ENCODE measurements at regions not wholly inside any gene's neighbourhood (a gene's known extent, or its start where the extent isn't known, plus 50 kb on each side); places are given as distances from the start of the nearest gene placed in this dataset.

DNA sequence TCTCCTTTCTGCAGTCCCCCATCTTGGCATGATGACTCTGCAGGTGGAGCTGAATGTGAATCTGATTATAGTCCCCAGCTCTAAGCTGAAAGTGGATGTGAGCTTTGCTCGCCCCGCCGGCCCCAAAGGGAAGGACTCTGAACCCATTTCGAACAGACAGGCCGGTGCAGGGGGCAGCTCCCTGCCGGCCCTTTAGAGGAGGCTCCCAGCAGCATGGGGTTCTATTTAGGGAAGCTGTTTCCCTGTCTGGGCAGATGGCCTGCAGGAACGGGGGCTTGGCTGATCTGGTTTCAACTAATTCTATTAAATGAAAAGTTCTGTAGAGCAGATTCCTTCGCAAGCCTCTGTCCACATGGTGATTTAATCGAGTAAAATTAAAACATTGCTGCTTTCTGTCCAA, 104.8 kb upstream of the MSX1 start:
- DNase-seq (ENCODE audit: low read depth, low spot score) = no peak
- in situ Hi-C loops (cut with HindIII; ENCODE audit: low pct_unique_long_range_greater_than_20kb, low sequenced_read_pairs) = no loop called here

DNA sequence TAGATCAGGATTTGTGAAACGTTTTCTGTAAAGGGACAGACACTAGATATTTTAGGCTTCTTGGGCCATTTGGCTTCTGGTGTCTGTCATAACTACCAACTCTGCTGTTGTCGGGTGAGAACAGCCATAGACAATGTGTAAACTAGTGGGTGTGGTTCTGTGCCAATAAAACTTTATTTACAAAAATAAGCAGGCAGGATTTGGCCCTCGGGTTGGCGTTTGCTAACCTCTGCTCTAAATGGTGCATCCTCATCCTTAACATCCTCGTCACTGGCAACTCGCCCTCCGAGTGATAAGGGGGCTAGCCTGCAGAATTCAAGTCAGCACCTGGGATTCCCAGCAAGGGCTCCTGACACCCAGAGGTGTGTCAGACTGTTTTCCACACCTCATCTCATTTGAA, 105.8 kb upstream of the MSX1 start:
- in situ Hi-C loops (cut with HindIII; ENCODE audit: low pct_unique_long_range_greater_than_20kb, low sequenced_read_pairs) = no loop called here
- no peak for DNase-seq (ENCODE audit: low read depth, low spot score)

DNA sequence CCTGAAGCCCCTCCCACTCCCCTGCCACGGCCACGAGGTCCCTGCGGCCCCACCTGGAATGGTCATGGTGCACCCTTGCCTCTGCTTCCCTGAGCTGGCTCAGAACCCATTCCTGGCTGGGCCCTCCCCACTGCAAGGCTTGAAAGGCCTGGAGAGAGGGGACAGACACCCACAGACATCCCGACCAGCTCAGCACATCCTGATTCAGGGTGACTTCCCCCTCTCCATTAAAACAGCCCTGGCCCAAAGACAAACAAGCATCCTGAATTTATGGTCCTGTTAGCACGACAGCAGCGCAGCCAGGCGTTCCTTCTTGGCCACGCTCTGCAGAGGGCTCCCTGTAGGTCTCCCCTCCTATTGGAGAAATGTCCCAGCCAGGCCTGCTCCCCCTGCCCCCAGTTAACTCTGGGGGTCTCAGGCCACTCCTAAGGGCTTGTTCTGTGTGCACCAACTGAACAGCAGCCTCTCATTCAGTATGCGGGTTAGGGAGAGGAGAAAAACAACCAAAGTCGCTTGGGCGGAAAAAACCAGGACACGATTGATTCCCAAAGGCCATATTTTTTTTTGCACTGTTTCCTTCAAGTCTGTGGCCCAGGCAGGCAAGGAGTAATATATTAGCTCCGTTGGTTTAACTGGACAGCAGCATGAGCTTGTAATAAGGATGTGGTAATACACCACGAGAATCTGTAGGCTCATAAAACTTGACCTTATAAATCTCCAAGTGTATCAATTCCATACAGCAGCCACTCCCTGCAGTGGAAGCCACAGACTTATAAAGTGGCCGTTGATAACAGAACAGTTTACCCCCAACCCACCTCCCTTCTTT, 106.7 kb upstream of the MSX1 start:
- in situ Hi-C loops (cut with HindIII; ENCODE audit: low pct_unique_long_range_greater_than_20kb, low sequenced_read_pairs) = no loop called here
- DNase-seq (ENCODE audit: low read depth, low spot score) = no peak

DNA sequence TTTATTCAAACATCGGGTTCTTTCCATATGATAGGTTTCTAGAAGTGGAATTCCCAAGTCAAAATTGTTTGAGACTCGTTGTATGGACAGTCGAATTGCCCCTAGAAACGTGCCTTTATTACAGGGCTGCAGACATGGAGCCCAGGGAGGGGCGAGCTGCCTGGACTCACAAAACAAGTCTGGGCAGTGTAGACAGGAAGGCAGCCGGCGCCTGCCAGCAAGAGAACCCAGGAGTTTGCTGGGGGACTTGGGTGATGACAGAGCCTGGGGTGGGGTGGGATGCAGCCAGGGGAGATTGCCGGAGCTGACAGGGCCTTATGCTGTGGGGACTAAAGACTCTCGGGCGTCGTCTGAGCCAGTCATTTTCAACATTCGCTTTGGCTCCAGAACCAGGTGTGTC, 107.4 kb upstream of the MSX1 start:
- DNase-seq (ENCODE audit: low read depth, low spot score) = no peak
- in situ Hi-C loops (cut with HindIII; ENCODE audit: low pct_unique_long_range_greater_than_20kb, low sequenced_read_pairs) = no loop called here

DNA sequence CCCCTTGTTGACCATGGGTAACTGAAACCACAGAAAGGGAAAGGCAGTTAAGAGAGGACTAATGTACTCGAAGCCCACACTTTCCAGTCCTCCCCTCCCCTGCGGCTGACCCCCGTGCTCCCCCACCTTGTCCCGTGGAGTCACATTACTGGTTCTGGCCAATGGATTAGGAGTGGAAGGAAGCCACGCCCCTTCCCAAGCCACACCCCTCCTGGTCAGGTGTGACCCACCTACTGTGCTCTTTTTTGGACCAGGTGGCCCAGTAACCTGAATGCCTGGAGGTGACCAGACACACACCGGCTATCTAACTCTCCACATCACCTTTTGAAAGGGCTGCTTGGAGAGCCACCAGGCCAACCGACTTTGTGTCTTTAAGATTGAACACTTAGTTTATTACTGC, 109.3 kb upstream of the MSX1 start:
- in situ Hi-C loops (cut with HindIII; ENCODE audit: low pct_unique_long_range_greater_than_20kb, low sequenced_read_pairs) = no loop called here
- DNase-seq (ENCODE audit: low read depth, low spot score) = no peak

DNA sequence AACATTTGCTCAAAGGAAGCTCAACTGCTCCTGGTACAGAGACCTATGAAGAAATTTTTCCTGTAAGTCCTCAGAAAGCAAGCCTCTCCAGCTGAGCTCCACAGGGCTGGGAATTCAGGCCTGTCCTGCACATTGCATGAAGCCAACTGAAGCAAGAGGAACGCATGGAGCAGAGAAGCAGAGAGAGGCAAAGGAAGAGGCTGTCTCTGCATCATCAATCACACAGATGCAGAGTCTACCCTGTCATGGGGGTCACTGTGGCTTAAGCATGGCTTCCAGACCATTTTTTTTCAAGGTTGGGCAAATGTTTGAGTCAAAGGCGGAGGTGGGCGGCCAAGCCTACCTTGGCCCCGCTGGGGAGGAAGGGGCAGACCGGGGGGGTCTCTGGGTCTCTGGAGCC, 110.3 kb upstream of the MSX1 start:
- DNase-seq (ENCODE audit: low read depth, low spot score) = no peak
- in situ Hi-C loops (cut with HindIII; ENCODE audit: low pct_unique_long_range_greater_than_20kb, low sequenced_read_pairs) = no loop called here

DNA sequence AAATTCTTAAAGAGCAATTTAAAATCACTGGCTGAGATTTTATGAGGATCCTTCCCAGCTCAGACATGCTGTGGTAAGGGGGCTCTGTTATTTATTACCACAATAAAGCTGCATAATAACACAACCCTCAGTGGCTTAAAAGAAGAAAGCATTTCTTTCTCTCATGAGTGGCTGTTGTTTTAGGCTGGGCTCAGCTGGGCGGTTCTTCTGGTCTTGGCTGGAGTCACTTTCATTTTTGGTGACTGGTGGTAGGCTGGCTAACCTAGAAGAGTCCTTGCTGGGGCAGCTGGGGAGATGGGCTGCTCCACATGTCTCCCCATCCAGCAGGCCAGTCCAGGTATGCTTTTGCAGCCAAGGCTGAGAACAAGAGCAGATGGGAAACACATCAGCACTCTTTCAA, 113.0 kb upstream of the MSX1 start:
- no peak for DNase-seq (ENCODE audit: low read depth, low spot score)
- in situ Hi-C loops (cut with HindIII; ENCODE audit: low pct_unique_long_range_greater_than_20kb, low sequenced_read_pairs) = no loop called here

DNA sequence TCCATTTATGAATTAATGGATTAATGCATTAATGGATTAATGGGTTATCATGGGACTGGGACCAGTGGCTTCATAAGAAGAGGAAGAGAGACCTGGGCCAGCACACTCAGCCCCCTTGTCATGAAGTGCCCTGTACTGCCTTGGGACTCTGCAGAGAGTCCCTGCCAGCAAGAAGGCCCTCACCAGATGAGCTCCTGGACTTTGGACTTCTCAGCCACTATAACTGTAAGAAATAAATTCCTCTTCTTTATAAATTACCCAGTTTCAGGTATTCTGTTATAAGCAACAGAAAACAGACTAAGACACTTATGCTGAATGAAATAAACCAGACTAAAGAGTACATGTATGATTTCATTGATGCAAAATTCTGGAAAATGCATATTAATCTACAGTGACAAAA, 119.4 kb upstream of the MSX1 start:
- DNase-seq (ENCODE audit: low read depth, low spot score) = no peak
- in situ Hi-C loops (cut with HindIII; ENCODE audit: low pct_unique_long_range_greater_than_20kb, low sequenced_read_pairs) = no loop called here

DNA sequence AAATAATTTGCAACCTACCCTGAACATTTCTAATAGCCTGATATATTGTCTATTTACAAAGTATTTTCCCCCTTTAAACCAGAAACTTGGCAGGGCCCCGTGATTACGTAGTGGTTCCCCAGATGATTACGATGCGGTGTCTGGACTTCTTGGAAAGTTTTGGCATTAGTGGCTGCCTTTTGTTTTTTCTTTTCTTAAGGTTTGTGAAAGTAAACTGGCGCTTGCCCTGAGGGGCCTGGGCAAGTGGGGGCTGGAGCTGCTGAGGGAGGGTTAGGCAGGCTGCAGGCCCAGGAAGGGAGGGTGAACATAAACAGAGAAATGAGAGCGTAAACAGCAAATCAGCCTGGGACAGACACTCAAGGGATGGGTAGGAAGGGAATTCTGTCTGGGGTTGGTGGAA, 123.6 kb upstream of the MSX1 start:
- in situ Hi-C loops (cut with HindIII; ENCODE audit: low pct_unique_long_range_greater_than_20kb, low sequenced_read_pairs) = no loop called here

DNA sequence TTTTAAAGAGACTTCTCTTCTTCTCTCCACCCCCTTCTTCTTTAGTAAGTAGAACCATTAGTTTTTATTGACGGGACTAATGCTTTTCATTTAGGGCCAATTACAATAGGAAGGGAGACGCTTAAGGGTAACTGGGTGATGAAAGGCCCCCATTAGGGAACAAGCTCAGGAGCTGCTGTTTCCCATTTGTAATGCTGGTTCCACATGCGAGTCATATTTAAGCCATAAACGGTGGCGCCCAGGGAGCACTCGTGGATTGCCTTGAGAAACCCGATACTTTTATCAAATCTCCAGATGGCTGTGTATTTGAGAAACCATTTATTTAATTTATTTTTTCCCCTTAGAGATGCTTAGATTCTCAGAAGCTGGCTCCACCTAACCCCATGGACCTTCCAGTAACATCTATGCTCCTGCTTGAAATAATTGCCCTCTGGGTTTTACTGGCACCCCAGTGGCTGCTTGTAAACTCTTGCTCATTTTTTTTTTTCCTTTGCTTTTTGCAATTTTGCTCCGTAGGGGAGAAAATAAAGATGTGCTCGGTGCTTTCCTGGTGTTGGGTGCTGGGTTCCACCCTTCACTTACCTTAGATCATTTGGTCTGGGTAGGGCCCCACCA, 124.2 kb upstream of the MSX1 start:
- in situ Hi-C loops (cut with HindIII; ENCODE audit: low pct_unique_long_range_greater_than_20kb, low sequenced_read_pairs) = no loop called here
- no peak for DNase-seq (ENCODE audit: low read depth, low spot score)

More for the DNA sequence above, 123.6 kb upstream of the MSX1 start:
- no peak for DNase-seq (ENCODE audit: low read depth, low spot score)

DNA sequence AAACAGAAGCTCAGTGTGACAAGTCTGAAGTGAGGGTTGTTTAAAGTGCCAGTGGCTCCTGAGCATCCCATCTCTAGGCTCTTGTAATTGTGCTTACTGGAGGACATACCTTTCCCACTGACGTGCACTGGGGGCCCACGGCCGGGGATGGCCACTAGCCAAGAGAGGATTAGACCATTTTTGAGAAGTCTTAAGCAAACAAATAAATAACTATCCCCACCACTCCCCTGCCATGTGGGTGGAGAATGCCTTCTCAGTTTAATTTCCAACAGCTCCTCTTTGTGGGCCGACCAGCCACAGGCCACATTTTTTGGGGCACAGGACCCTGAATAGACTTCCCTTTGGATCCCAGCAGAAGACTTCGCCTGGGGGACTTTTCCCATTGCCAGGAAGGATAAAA, 125.0 kb upstream of the MSX1 start:
- in situ Hi-C loops (cut with HindIII; ENCODE audit: low pct_unique_long_range_greater_than_20kb, low sequenced_read_pairs) = no loop called here
- DNase-seq (ENCODE audit: low read depth, low spot score) = no peak

DNA sequence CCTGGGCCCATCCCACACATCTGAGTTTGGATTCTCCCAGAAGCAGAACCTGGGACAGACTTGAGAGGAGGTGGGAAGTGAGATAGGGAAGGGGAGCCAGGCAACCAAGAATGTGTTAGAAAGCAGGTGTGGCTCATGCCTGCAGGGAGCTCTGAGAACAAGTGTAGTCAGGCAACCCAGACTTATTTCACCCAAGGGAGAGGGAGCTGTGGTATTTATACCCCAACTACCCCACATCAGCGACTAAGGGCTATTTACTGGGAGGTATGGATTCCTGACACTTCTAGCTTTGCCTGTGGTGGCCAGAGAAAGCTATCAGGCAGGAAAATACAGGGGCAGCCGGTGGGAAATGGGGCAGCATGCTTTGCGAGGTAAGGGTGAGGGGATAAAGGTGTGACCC, 125.8 kb upstream of the MSX1 start:
- no peak for DNase-seq (ENCODE audit: low read depth, low spot score)
- in situ Hi-C loops (cut with HindIII; ENCODE audit: low pct_unique_long_range_greater_than_20kb, low sequenced_read_pairs) = no loop called here

DNA sequence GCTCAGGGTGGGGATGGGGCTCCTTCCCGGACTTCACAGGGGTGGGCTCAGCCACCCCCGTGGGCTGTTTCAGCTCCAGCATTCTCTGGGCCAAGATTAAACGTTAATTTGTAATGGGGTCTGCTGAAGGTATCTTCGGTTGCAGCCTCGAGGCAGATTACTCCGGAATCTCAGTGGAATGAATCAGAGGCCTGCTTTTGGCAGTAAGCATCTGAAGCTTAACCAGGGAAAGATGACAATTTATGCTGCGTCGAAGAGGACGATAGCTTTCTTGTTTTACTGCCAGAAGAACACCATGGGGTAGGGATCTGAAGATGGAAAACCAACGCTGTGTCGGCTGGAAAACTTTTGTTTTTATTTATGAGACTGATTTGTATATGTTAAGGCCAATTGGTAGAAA, 129.2 kb upstream of the MSX1 start:
- in situ Hi-C loops (cut with HindIII; ENCODE audit: low pct_unique_long_range_greater_than_20kb, low sequenced_read_pairs) = no loop called here
- DNase-seq (ENCODE audit: low read depth, low spot score) = no peak

DNA sequence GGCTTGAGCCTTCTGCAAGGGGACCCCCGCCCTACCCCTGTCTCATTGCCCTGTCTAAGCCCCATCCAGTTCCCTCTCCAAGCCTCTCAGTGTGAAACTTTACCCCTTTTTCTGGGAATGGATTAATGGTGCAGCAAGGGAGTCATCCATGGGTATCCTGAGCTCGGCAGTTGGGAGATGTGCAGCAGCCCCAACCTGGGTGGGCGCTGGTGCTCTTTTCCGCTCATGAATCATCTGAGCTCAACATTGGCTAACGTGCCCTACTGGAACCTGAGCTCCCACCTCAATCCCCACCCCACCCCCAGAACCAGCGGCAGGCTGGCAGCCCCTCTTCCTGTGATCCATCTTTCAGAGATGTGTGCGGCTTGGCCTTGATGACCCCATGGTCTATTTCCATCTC, 130.3 kb upstream of the MSX1 start:
- in situ Hi-C loops (cut with HindIII; ENCODE audit: low pct_unique_long_range_greater_than_20kb, low sequenced_read_pairs) = no loop called here
- DNase-seq (ENCODE audit: low read depth, low spot score) = no peak

DNA sequence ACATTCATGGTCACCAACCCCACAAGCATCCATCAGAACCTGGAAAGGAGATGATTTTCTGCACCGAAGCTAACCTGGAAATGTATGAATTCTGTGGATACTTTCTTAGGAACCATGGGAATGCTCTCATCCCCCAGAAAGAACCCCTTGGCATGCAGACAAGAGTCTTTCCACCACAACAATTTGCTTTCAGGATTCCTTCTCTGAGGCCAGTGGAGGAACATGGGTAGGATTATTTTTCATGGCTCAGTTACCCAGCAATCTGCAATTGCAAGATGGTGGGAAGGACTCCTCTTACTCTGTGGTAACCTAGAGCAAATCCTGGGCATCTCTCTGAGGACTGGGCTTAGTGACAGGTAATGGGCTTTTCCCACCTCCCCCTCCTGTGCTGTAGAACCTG, 131.9 kb upstream of the MSX1 start:
- in situ Hi-C loops (cut with HindIII; ENCODE audit: low pct_unique_long_range_greater_than_20kb, low sequenced_read_pairs) = no loop called here
- no peak for DNase-seq (ENCODE audit: low read depth, low spot score)

DNA sequence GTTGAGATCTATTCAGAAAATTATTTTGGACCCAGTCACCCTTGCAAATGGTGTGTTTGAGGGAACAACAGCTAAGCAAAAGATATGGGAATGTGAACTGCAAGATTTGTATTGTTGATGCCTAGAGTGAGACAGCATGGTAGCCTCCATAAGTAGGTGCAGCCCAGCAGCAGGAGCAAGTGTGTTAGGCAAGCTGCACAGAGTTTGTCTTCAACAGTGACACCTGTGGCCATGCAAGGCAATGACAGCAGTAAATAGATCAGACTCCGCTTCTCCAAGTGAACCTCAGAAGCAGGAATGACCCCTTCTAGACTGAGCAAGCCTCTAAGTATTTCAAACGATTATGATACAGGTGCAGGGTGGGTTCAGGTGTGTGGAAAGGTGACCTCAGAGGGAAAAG, 133.4 kb upstream of the MSX1 start:
- in situ Hi-C loops (cut with HindIII; ENCODE audit: low pct_unique_long_range_greater_than_20kb, low sequenced_read_pairs) = no loop called here
- peak; percentile 22 for DNase-seq (ENCODE audit: low read depth, low spot score)

DNA sequence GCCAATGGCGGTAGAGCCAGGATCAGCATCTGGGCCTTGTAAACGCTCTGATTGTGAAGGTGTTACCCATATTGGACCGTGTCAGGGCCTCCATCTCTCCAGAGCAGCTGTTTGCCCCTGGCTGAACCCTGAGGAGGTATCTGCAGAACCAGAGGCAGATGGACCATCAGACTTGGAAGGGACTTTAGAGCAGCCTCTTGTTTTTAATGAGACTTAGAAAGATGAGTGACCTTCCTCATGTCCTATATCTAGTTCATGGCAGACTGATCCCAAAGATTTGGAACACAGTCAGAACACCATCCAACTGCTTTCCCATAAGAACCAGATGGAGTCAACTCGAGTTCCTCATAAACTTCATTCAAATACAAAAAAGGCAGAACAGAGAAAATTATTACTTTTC, 135.1 kb upstream of the MSX1 start:
- DNase-seq (ENCODE audit: low read depth, low spot score) = no peak
- in situ Hi-C loops (cut with HindIII; ENCODE audit: low pct_unique_long_range_greater_than_20kb, low sequenced_read_pairs) = no loop called here

DNA sequence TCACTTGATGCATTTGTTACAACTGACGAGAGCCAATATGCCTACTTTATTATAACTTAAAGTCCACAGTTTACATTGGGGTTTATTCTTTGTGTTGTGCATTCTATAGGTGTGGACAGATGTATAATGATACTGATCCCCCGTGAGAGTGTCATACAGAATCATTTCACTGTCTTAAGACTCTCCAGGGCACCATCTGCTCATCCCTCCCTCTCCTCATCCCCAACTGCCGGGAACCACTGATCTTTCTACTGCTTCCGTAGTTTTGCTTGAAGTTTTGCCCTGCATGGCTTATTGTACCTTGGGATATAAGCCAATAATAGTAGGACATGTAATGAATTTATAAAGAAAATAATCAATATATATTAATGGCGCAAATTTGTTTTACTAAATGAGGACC, 137.8 kb upstream of the MSX1 start:
- in situ Hi-C loops (cut with HindIII; ENCODE audit: low pct_unique_long_range_greater_than_20kb, low sequenced_read_pairs) = no loop called here
- DNase-seq (ENCODE audit: low read depth, low spot score) = no peak

DNA sequence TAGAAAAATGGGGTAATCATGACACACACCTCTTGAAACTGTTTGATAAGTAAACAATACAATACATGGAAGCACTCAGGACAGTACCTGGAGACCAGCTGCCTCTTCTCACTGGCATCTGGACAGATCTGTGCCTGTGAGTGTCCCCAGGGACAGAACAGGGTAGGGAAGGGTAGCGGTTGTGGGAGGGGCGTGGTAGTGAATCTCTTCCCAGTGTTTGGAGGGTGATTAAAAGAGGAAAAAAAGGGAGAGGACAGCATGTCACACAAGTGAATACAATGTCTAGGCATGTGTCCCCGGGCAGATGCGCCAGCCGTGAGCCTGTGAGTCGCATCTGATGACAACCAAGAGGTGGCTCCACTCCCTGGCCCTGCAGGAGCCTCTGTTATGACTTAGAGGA, 138.8 kb upstream of the MSX1 start:
- in situ Hi-C loops (cut with HindIII; ENCODE audit: low pct_unique_long_range_greater_than_20kb, low sequenced_read_pairs) = no loop called here
- no peak for DNase-seq (ENCODE audit: low read depth, low spot score)
